Epithelial cell of proximal tubule (primary cell): ENCODE measurements at regions not wholly inside any gene's neighbourhood (a gene's known extent, or its start where the extent isn't known, plus 50 kb on each side); places are given as distances from the start of the nearest gene placed in this dataset.

ENCODE experiments used
- DNase-seq: peaks from one replicate; pipeline ENCODE4 v3.0.0-alpha.2; 2011; ENCODE audit warnings: low read depth
- H3K4me3 ChIP-seq: 2 replicates; pipeline ENCODE4 v1.5.1; 2011; ENCODE audit warnings: low read depth, mild to moderate bottlenecking, low read length
- CTCF ChIP-seq: conservative IDR thresholded peaks from 2 replicates; pipeline ENCODE4 v1.5.1; 2012; ENCODE audit warnings: low read depth, mild to moderate bottlenecking, low read length

- H3K4me3 ChIP-seq, result no peak overlapping the region
- no peak for TF ChIP-seq CTCF
- DNase-seq, result no peak
These were observed 158.4 kb downstream of the GDAP2 start for GRCh38 chr1:117770981-117771531.

DNA sequence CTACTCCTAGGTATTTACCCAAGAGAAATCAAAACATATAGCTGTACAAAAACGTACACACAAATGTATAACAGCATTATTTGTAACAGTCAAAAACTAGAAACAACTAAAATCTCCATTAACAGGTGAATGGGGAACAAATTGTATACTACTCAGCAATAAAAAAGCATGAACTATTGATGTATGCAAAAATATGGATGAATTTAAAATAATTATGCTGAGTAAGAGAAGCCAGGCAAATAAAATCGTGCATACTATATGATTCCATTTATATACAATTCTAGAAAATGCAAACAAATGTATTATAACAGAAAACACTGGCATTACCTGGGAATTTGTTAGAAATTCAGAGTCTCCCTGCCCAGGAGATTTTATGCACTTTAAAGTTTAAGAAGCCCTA is 150.1 kb downstream of the GDAP2 start:
- H3K4me3 ChIP-seq, result no peak overlapping the region
- DNase-seq, result no peak
- TF ChIP-seq CTCF, result no peak

DNA sequence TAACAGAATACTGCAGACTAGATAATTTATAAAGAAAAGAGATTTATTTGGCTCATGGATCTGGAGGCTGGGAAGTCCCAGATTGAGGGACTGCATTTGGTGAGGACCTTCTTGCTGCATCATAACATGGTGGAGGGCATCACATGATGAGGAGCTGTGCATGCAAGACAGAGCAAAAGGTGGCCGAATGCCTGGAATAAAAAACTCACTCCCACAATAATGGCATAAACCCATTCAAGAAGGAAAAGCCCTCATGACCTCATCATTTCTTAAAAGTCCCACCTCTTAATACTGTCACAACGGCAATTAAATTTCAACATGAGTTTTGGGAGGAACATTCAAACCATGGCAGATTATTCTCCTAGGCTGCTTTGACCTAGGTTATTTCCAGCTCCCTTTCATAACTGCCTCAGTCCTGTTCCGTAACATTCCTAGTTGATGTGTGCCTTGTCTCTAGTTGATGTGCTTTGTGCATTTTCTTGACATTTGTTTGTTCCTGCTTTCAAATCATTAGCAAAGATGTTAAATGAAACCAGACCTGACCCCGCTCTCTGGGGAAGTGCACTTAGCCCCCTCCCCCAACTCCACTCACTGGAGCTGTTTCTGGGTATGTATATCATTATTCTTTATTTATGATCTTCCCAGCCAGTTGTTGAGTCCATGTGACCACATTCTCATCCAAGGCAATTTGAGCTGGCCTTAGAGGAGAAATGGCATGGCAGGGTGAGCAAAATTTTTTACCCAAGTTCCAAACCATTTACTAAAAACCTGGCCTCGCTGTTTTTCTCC is 148.5 kb downstream of the GDAP2 start:
- no peak overlapping the region for H3K4me3 ChIP-seq
- no peak for TF ChIP-seq CTCF
- no peak for DNase-seq

- no peak for DNase-seq
- no peak overlapping the region for H3K4me3 ChIP-seq
- TF ChIP-seq CTCF, result no peak
These were observed 147.4 kb downstream of the GDAP2 start for GRCh38 chr1:117782056-117782455.

GRCh38 chr1:117783606-117784396 is 145.6 kb downstream of the GDAP2 start:
- no peak for TF ChIP-seq CTCF
- H3K4me3 ChIP-seq, result no peak overlapping the region
- DNase-seq, result no peak

DNA sequence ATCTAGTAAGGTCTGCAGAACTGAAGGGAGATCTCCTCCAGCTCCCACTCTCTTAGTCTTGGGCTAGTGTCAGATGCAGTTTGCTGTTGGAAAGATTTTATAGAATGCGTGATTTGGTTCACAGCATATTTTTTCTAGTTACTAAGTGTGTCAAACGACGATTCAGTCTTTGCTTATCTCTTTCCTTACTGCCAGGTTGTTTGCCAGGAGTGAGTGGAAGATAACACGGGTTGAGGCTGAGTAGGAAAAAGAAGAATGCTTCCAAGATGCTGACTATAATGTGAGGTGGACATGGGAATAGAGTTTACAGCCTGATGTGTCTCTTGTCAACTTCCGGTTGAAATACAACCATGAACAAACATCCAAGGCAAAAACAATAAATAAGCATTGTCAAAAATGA is 141.4 kb downstream of the GDAP2 start:
- H3K4me3 ChIP-seq, result no peak overlapping the region
- no peak for TF ChIP-seq CTCF
- no peak for DNase-seq
